ENCODE measurements at regions not wholly inside any gene's neighbourhood (a gene's known extent, or its start where the extent isn't known, plus 50 kb on each side); places are given as distances from the start of the nearest gene placed in this dataset.

DNA sequence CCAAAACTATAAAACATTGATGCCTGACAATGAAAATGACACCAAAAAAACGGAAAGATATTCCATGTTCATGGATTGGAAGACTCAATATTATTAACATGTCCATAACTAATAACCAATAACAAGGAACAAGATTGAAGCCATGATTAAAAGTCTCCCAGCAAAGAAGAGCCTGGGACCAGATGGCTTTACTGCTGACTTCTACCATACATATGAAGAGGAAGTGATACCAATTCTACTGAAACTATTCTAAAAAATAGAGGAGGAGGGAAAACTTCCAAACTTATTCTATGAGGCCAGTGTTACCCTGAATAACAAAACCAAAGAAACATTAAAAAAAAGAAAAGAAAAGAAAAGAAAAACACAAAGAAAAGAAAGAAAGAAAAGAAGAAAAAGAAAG, 54.6 kb upstream of the ATF7IP start:
- DNase-seq (ENCODE audit: low spot score), result no peak
- Mint-ChIP-seq H3K4me3 (no peak overlapping the region), H3K27ac (no peak overlapping the region), H3K4me1 (no peaks in the 10 kb centered on the region), H3K9me3 (peaks cover 6% of the 10 kb centered on the region), H3K36me3 (0 out of 2 replicates have a peak, but pooled peaks cover 2% of the 10 kb centered on the region), H3K27me3 (ENCODE audit: low read depth) (no peaks in the 10 kb centered on the region; the same call in 1 of the 2 replicates)
- ChIA-PET CTCF (no interaction called here), POLR2A (no interaction called here)
- ATAC-seq, result no peak
- no peak for TF ChIP-seq HMGXB4 (CRISPR knock-in tag; IDR thresholded peaks at IDR 0.05)
- TF ChIP-seq FOXJ3 (CRISPR knock-in tag; IDR thresholded peaks at IDR 0.05; ENCODE audit: borderline replicate concordance), result no peak
- no peak for TF ChIP-seq ARID4B (CRISPR knock-in tag; IDR thresholded peaks at IDR 0.05; ENCODE audit: borderline replicate concordance)
- TF ChIP-seq TCF7 (CRISPR knock-in tag; IDR thresholded peaks at IDR 0.05; ENCODE audit: low read depth), result no peak
- no peak for TF ChIP-seq MAX (CRISPR knock-in tag; IDR thresholded peaks at IDR 0.05)
- no peak for TF ChIP-seq NR1H2 (CRISPR knock-in tag; IDR thresholded peaks at IDR 0.05)
- TF ChIP-seq, protein P1, sequence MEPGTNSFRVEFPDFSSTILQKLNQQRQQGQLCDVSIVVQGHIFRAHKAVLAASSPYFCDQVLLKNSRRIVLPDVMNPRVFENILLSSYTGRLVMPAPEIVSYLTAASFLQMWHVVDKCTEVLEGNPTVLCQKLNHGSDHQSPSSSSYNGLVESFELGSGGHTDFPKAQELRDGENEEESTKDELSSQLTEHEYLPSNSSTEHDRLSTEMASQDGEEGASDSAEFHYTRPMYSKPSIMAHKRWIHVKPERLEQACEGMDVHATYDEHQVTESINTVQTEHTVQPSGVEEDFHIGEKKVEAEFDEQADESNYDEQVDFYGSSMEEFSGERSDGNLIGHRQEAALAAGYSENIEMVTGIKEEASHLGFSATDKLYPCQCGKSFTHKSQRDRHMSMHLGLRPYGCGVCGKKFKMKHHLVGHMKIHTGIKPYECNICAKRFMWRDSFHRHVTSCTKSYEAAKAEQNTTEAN (CRISPR knock-in tag; IDR thresholded peaks at IDR 0.05), result no peak
- TF ChIP-seq NR2C2 (CRISPR knock-in tag; IDR thresholded peaks at IDR 0.05), result no peak
- TF ChIP-seq RORB (CRISPR knock-in tag; IDR thresholded peaks at IDR 0.05), result no peak

DNA sequence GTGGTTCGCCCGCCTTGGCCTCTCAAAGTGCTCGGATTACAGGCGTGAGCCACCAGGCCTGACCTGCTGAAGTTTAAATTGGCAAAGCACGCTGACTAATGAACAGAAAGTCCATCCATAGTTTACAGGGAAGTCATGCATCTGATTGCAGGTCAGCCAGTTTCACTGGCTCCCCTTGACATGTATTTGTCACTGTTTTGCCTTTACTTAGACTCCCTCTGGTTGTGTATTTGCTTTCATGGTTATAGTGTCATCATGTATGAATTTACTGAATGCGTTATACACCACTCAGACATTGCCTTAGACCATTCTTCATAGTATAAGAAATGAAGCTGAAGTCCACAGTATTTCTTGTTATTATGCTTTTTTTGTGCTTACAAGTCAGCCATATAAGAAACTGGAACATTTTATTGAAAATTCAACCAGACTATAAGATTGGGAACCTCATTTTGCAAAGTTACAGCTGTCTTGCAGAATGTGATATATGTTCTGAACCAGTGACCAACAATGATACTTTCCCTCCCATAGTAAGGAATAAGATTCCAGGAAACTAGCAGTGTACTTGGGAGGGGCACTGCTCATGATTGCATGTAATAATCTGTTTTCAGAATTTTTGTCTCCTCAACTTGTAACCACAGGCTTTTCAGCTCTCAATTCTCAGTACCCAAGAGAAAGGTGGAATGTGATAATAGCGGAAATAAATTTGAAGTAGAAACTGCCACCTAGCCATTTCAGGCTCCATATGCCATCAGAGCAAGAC, 51.9 kb upstream of the ATF7IP start:
- no peaks in the 10 kb centered on the region for H3K9me3 Mint-ChIP-seq
- H3K4me3 Mint-ChIP-seq, result no peak overlapping the region
- CTCF ChIA-PET, result no interaction called here
- ATAC-seq (no peak), DNase-seq (ENCODE audit: low spot score) (no peak)
- no peaks in the 10 kb centered on the region; the same call in 1 of the 2 replicates for H3K27me3 Mint-ChIP-seq (ENCODE audit: low read depth)
- POLR2A ChIA-PET, result interaction anchor here (0.6 kb wide), 1 partner anchor 14 kb away, joined by 3 read pairs; no protein-coding TSS in a partner anchor
- no peaks in the 10 kb centered on the region for H3K36me3 Mint-ChIP-seq
- no peak overlapping the region for H3K27ac Mint-ChIP-seq
- H3K4me1 Mint-ChIP-seq, result no peaks in the 10 kb centered on the region
- TF ChIP-seq JAZF1 (CRISPR knock-in tag; IDR thresholded peaks at IDR 0.05) (no peak), ZNF232 (CRISPR knock-in tag; IDR thresholded peaks at IDR 0.05) (no peak), IRF1 (CRISPR knock-in tag; IDR thresholded peaks at IDR 0.05) (no peak), ZNF263 (CRISPR knock-in tag; IDR thresholded peaks at IDR 0.05; ENCODE audit: low read depth) (no peak), ZNF138 (CRISPR knock-in tag; conservative IDR thresholded peaks at IDR 0.05) (no peak), PRRX2 (CRISPR knock-in tag; IDR thresholded peaks at IDR 0.05) (no peak), ZNF423 (CRISPR knock-in tag; IDR thresholded peaks at IDR 0.05) (no peak), GABPB1 (CRISPR knock-in tag; IDR thresholded peaks at IDR 0.05) (no peak), SMAD4 (CRISPR knock-in tag; IDR thresholded peaks at IDR 0.05) (no peak), ETV6 (CRISPR knock-in tag; IDR thresholded peaks at IDR 0.05) (no peak), E2F5 (CRISPR knock-in tag; IDR thresholded peaks at IDR 0.05) (no peak)
- TF ChIP-seq, protein P2, sequence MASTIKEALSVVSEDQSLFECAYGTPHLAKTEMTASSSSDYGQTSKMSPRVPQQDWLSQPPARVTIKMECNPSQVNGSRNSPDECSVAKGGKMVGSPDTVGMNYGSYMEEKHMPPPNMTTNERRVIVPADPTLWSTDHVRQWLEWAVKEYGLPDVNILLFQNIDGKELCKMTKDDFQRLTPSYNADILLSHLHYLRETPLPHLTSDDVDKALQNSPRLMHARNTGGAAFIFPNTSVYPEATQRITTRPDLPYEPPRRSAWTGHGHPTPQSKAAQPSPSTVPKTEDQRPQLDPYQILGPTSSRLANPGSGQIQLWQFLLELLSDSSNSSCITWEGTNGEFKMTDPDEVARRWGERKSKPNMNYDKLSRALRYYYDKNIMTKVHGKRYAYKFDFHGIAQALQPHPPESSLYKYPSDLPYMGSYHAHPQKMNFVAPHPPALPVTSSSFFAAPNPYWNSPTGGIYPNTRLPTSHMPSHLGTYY (CRISPR knock-in tag; IDR thresholded peaks at IDR 0.05), result no peak
- TF ChIP-seq, protein P3, sequence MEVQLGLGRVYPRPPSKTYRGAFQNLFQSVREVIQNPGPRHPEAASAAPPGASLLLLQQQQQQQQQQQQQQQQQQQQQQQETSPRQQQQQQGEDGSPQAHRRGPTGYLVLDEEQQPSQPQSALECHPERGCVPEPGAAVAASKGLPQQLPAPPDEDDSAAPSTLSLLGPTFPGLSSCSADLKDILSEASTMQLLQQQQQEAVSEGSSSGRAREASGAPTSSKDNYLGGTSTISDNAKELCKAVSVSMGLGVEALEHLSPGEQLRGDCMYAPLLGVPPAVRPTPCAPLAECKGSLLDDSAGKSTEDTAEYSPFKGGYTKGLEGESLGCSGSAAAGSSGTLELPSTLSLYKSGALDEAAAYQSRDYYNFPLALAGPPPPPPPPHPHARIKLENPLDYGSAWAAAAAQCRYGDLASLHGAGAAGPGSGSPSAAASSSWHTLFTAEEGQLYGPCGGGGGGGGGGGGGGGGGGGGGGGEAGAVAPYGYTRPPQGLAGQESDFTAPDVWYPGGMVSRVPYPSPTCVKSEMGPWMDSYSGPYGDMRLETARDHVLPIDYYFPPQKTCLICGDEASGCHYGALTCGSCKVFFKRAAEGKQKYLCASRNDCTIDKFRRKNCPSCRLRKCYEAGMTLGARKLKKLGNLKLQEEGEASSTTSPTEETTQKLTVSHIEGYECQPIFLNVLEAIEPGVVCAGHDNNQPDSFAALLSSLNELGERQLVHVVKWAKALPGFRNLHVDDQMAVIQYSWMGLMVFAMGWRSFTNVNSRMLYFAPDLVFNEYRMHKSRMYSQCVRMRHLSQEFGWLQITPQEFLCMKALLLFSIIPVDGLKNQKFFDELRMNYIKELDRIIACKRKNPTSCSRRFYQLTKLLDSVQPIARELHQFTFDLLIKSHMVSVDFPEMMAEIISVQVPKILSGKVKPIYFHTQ (CRISPR knock-in tag; IDR thresholded peaks at IDR 0.05), result no peak
